ENCODE measurements at regions not wholly inside any gene's neighbourhood (a gene's known extent, or its start where the extent isn't known, plus 50 kb on each side); places are given as distances from the start of the nearest gene placed in this dataset.
"Not testable (repeated sequence)": the region's sequence is repeated elsewhere in the genome, so short reads cannot be mapped to it uniquely, and the experiment has no call there.

GRCh38 chr14:38578278-38578681 lies 322.4 kb upstream of the CLEC14A start:
- H3K4me1 ChIP-seq (ENCODE audit: low read length): no peaks in the 10 kb centered on the region
- H3K27me3 ChIP-seq (ENCODE audit: low read depth, low read length): no peaks in the 10 kb centered on the region
- H2AFZ ChIP-seq (ENCODE audit: low read depth, low read length): no peak overlapping the region
- TF ChIP-seq CTCF (IDR thresholded peaks at IDR 0.05; ENCODE audit: low read depth, low read length) (no peak), EZH2phosphoT487 (IDR thresholded peaks at IDR 0.05; ENCODE audit: low read depth) (no peak)
- H3K9ac ChIP-seq (ENCODE audit: low read length): no peak overlapping the region
- no peaks in the 10 kb centered on the region for H4K20me1 ChIP-seq (ENCODE audit: insufficient read depth, low read length)
- no peak overlapping the region for H3K4me3 ChIP-seq (ENCODE audit: low read length)
- H3K9me3 ChIP-seq (ENCODE audit: insufficient read depth, low read length): no peaks in the 10 kb centered on the region
- no peak overlapping the region for H3K4me2 ChIP-seq (ENCODE audit: low read length)
- H3K36me3 ChIP-seq (replicated peaks; ENCODE audit: low read depth, low read length): no peaks in the 10 kb centered on the region
- H3K79me2 ChIP-seq (ENCODE audit: low read length): no peaks in the 10 kb centered on the region
- no peak overlapping the region for H3K27ac ChIP-seq (ENCODE audit: low read length)

- H2AFZ ChIP-seq (ENCODE audit: low read depth, low read length): no peak overlapping the region
- H3K4me2 ChIP-seq (ENCODE audit: low read length): no peak overlapping the region
- TF ChIP-seq EZH2phosphoT487 (IDR thresholded peaks at IDR 0.05; ENCODE audit: low read depth): no peak
- TF ChIP-seq CTCF (IDR thresholded peaks at IDR 0.05; ENCODE audit: low read depth, low read length): no peak
These were observed 311.8 kb upstream of the CLEC14A start for GRCh38 chr14:38567703-38568102.

GRCh38 chr14:38561657-38562056 lies 305.8 kb upstream of the CLEC14A start:
- no peaks in the 10 kb centered on the region for H3K9me3 ChIP-seq (ENCODE audit: insufficient read depth, low read length)
- TF ChIP-seq EZH2phosphoT487 (IDR thresholded peaks at IDR 0.05; ENCODE audit: low read depth) (no peak), CTCF (IDR thresholded peaks at IDR 0.05; ENCODE audit: low read depth, low read length) (no peak)
- no peaks in the 10 kb centered on the region for H3K36me3 ChIP-seq (replicated peaks; ENCODE audit: low read depth, low read length)
- no peaks in the 10 kb centered on the region for H3K27me3 ChIP-seq (ENCODE audit: low read depth, low read length)
- H3K4me3 ChIP-seq (ENCODE audit: low read length): no peak overlapping the region
- H3K9ac ChIP-seq (ENCODE audit: low read length): no peak overlapping the region
- H2AFZ ChIP-seq (ENCODE audit: low read depth, low read length): no peak overlapping the region
- no peaks in the 10 kb centered on the region for H3K79me2 ChIP-seq (ENCODE audit: low read length)
- H4K20me1 ChIP-seq (ENCODE audit: insufficient read depth, low read length): no peaks in the 10 kb centered on the region
- no peak overlapping the region for H3K4me2 ChIP-seq (ENCODE audit: low read length)
- no peak overlapping the region for H3K27ac ChIP-seq (ENCODE audit: low read length)
- H3K4me1 ChIP-seq (ENCODE audit: low read length): no peaks in the 10 kb centered on the region

More at GRCh38 chr14:38567703-38568102, 311.8 kb upstream of the CLEC14A start:
- H4K20me1 ChIP-seq (ENCODE audit: insufficient read depth, low read length): no peaks in the 10 kb centered on the region
- no peaks in the 10 kb centered on the region for H3K36me3 ChIP-seq (replicated peaks; ENCODE audit: low read depth, low read length)
- H3K9me3 ChIP-seq (ENCODE audit: insufficient read depth, low read length): no peaks in the 10 kb centered on the region
- H3K27ac ChIP-seq (ENCODE audit: low read length): no peak overlapping the region
- H3K27me3 ChIP-seq (ENCODE audit: low read depth, low read length): no peaks in the 10 kb centered on the region
- H3K4me1 ChIP-seq (ENCODE audit: low read length): no peaks in the 10 kb centered on the region
- H3K4me3 ChIP-seq (ENCODE audit: low read length): no peak overlapping the region
- no peaks in the 10 kb centered on the region for H3K79me2 ChIP-seq (ENCODE audit: low read length)
- no peak overlapping the region for H3K9ac ChIP-seq (ENCODE audit: low read length)

GRCh38 chr14:38559711-38560110 lies 303.8 kb upstream of the CLEC14A start:
- Histone ChIP-seq H3K27ac (ENCODE audit: low read length) (no peak overlapping the region), H2AFZ (ENCODE audit: low read depth, low read length) (no peak overlapping the region), H3K9ac (ENCODE audit: low read length) (no peak overlapping the region), H3K9me3 (ENCODE audit: insufficient read depth, low read length) (no peaks in the 10 kb centered on the region), H3K27me3 (ENCODE audit: low read depth, low read length) (no peaks in the 10 kb centered on the region), H3K4me3 (ENCODE audit: low read length) (no peak overlapping the region), H3K4me2 (ENCODE audit: low read length) (no peak overlapping the region), H3K4me1 (ENCODE audit: low read length) (no peaks in the 10 kb centered on the region), H4K20me1 (ENCODE audit: insufficient read depth, low read length) (no peaks in the 10 kb centered on the region), H3K36me3 (replicated peaks; ENCODE audit: low read depth, low read length) (no peaks in the 10 kb centered on the region), H3K79me2 (ENCODE audit: low read length) (no peaks in the 10 kb centered on the region)
- TF ChIP-seq CTCF (IDR thresholded peaks at IDR 0.05; ENCODE audit: low read depth, low read length) (no peak), EZH2phosphoT487 (IDR thresholded peaks at IDR 0.05; ENCODE audit: low read depth) (no peak)

- H3K36me3 ChIP-seq (replicated peaks; ENCODE audit: low read depth, low read length); H2AFZ ChIP-seq (ENCODE audit: low read depth, low read length); H3K27ac ChIP-seq (ENCODE audit: low read length); H3K9me3 ChIP-seq (ENCODE audit: insufficient read depth, low read length); H4K20me1 ChIP-seq (ENCODE audit: insufficient read depth, low read length); H3K27me3 ChIP-seq (ENCODE audit: low read depth, low read length); H3K9ac ChIP-seq (ENCODE audit: low read length); H3K4me2 ChIP-seq (ENCODE audit: low read length); H3K4me3 ChIP-seq (ENCODE audit: low read length); H3K79me2 ChIP-seq (ENCODE audit: low read length); H3K4me1 ChIP-seq (ENCODE audit: low read length): not testable (repeated sequence)
These were observed 301.5 kb upstream of the CLEC14A start for GRCh38 chr14:38557391-38557790.

Measured in OCI-LY3 (cell line).